WTC11 (cell line): ENCODE measurements at regions not wholly inside any gene's neighbourhood (a gene's known extent, or its start where the extent isn't known, plus 50 kb on each side); places are given as distances from the start of the nearest gene placed in this dataset.

Source experiments
- ATAC-seq: fragments of 200-7000 bp; cut with Tn5 transposase; 2 replicates; pipeline ENCODE4 v1.10.0; 2021; ENCODE audit warnings: mild to moderate bottlenecking, moderate library complexity
- CTCF ChIA-PET: fragments of 300-600 bp; sonication (Branson Sonifier 250); formaldehyde crosslinking; loops from one replicate; lab custom pipeline; 2021; ENCODE audit warnings: antibody characterized with exemption; lab: Charles Lee
- POLR2A ChIA-PET: fragments of 350-600 bp; sonication (Branson Sonifier 250); formaldehyde crosslinking; loops from one replicate; lab custom pipeline; 2021; ENCODE audit warnings: antibody characterized with exemption; lab: Charles Lee
- DNase-seq: peaks from one replicate; pipeline ENCODE4 v3.0.0; 2021; ENCODE audit warnings: low spot score
- H3K27ac Mint-ChIP-seq: 2 replicates; pipeline ENCODE4 v1.8.0; 2021; ENCODE audit warnings: mixed read lengths
- H3K27me3 Mint-ChIP-seq: 2 replicates; pipeline ENCODE4 v1.8.0; 2021; ENCODE audit warnings: low read depth, mild to moderate bottlenecking, moderate library complexity, mixed read lengths
- H3K36me3 Mint-ChIP-seq: 2 replicates; pipeline ENCODE4 v1.8.0; 2021; ENCODE audit warnings: mixed read lengths
- H3K4me1 Mint-ChIP-seq: 2 replicates; pipeline ENCODE4 v1.8.0; 2022; ENCODE audit warnings: mixed read lengths
- H3K4me3 Mint-ChIP-seq: 2 replicates; pipeline ENCODE4 v1.8.0; 2021; ENCODE audit warnings: mild to moderate bottlenecking, moderate library complexity, mixed read lengths
- H3K9me3 Mint-ChIP-seq: 2 replicates; pipeline ENCODE4 v1.8.0; 2021; ENCODE audit warnings: mixed read lengths
- CREM ChIP-seq: sonication (generic); formaldehyde crosslinking; IDR thresholded peaks from 2 replicates; pipeline ENCODE4 v1.8.1; 2022; ENCODE audit warnings: mild to moderate bottlenecking, missing genetic modification reagents, moderate library complexity
- JAZF1 ChIP-seq: fragments of 250-450 bp; sonication (Bioruptor Pico); IDR thresholded peaks from 2 replicates; pipeline ENCODE4 v1.9.0; 2021; ENCODE audit warnings: moderate library complexity, mild to moderate bottlenecking, inconsistent platforms
- MYBL2 ChIP-seq: sonication (generic); formaldehyde crosslinking; IDR thresholded peaks from 2 replicates; pipeline ENCODE4 v1.8.1; 2023; ENCODE audit warnings: mild to moderate bottlenecking, moderate library complexity, missing genetic modification reagents
- NR2C2 ChIP-seq: sonication (generic); formaldehyde crosslinking; IDR thresholded peaks from 2 replicates; pipeline ENCODE4 v1.8.0; 2022; ENCODE audit warnings: mild to moderate bottlenecking, missing genetic modification reagents
- SOX15 ChIP-seq: fragments of 250-450 bp; sonication (Bioruptor Pico); IDR thresholded peaks from 2 replicates; pipeline ENCODE4 v1.9.0; 2021; ENCODE audit warnings: mild to moderate bottlenecking
- TCF7 ChIP-seq: sonication (generic); formaldehyde crosslinking; IDR thresholded peaks from 2 replicates; pipeline ENCODE4 v1.8.0; 2022; ENCODE audit warnings: mild to moderate bottlenecking, low read depth, missing genetic modification reagents, moderate library complexity
- TEAD1 ChIP-seq: sonication (generic); formaldehyde crosslinking; IDR thresholded peaks from 2 replicates; pipeline ENCODE4 v1.8.0; 2022; ENCODE audit warnings: mild to moderate bottlenecking, missing genetic modification reagents
- ZBTB21 ChIP-seq: sonication (generic); formaldehyde crosslinking; IDR thresholded peaks from 2 replicates; pipeline ENCODE4 v1.8.1; 2023; ENCODE audit warnings: mild to moderate bottlenecking, missing genetic modification reagents, borderline replicate concordance
- ZNF263 ChIP-seq: sonication (generic); formaldehyde crosslinking; IDR thresholded peaks from 2 replicates; pipeline ENCODE4 v1.8.1; 2022; ENCODE audit warnings: low read depth, mild to moderate bottlenecking, moderate library complexity, missing genetic modification reagents
- ZNF396 ChIP-seq: fragments of 250-450 bp; sonication (Bioruptor Pico); IDR thresholded peaks from 2 replicates; pipeline ENCODE4 v1.8.0; 2021; ENCODE audit warnings: mild to moderate bottlenecking, moderate library complexity, borderline replicate concordance
- TF ChIP-seq, protein P1 (sequence below): fragments of 250-450 bp; sonication (Bioruptor Pico); IDR thresholded peaks from 2 replicates; pipeline ENCODE4 v1.9.0; 2021; ENCODE audit warnings: mild to moderate bottlenecking
- TF ChIP-seq, protein P2 (sequence below): fragments of 250-450 bp; sonication (Bioruptor Pico); IDR thresholded peaks from 2 replicates; pipeline ENCODE4 v1.8.0; 2021; ENCODE audit warnings: mild to moderate bottlenecking
- TF ChIP-seq, protein P3 (sequence below): sonication (generic); formaldehyde crosslinking; conservative IDR thresholded peaks from 2 replicates; pipeline ENCODE4 v1.8.1; 2023; ENCODE audit warnings: mild to moderate bottlenecking, low read depth, missing genetic modification reagents, moderate library complexity
- TF ChIP-seq, protein P4 (sequence below): sonication (generic); formaldehyde crosslinking; IDR thresholded peaks from 2 replicates; pipeline ENCODE4 v1.8.1; 2023; ENCODE audit warnings: mild to moderate bottlenecking, moderate library complexity, missing genetic modification reagents
- TF ChIP-seq, protein P5 (sequence below): sonication (generic); formaldehyde crosslinking; IDR thresholded peaks from 2 replicates; pipeline ENCODE4 v1.8.0; 2022; ENCODE audit warnings: mild to moderate bottlenecking, missing genetic modification reagents
- TF ChIP-seq, protein P6 (sequence below): fragments of 250-450 bp; sonication (Bioruptor Pico); IDR thresholded peaks from 2 replicates; pipeline ENCODE4 v2.1.2; 2022; ENCODE audit warnings: mild to moderate bottlenecking, moderate library complexity
- TF ChIP-seq, protein P7 (sequence below): sonication (generic); formaldehyde crosslinking; IDR thresholded peaks from 2 replicates; pipeline ENCODE4 v1.8.0; 2022; ENCODE audit warnings: missing genetic modification reagents
- TF ChIP-seq, protein P8 (sequence below): sonication (generic); formaldehyde crosslinking; IDR thresholded peaks from 2 replicates; pipeline ENCODE4 v1.8.1; 2022; ENCODE audit warnings: mild to moderate bottlenecking, missing genetic modification reagents, moderate library complexity, borderline replicate concordance
- TF ChIP-seq, protein P9 (sequence below): fragments of 250-450 bp; sonication (Bioruptor Pico); conservative IDR thresholded peaks from 2 replicates; pipeline ENCODE4 v1.9.0; 2021; ENCODE audit warnings: mild to moderate bottlenecking

DNA sequence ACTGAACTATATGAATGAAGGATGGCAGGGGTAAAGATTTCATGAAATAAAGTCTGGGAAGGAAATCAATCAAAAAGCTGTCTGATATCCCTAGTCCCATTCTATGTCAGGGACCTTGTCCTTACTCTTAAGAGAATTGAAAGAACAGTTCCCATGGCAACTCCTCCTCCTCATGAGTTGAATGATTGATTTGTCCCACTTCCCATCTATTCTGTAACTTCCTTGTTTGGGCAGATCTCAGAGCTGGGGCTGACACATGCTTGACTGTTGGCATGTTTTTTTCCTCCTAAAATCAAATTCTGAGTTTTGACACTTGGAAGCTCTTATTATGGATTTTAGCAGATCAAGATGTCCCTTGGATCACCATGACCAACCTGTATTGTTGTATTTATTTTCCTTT is 1138.6 kb upstream of the CDH8 start:
- CTCF ChIA-PET, result no interaction called here
- H3K27me3 Mint-ChIP-seq, result no peaks in the 10 kb centered on the region
- no peaks in the 10 kb centered on the region for H3K36me3 Mint-ChIP-seq
- TF ChIP-seq, protein P1, sequence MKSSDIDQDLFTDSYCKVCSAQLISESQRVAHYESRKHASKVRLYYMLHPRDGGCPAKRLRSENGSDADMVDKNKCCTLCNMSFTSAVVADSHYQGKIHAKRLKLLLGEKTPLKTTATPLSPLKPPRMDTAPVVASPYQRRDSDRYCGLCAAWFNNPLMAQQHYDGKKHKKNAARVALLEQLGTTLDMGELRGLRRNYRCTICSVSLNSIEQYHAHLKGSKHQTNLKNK (CRISPR knock-in tag), result no peak
- TF ChIP-seq NR2C2 (no peak), ZNF396 (CRISPR knock-in tag) (no peak), CREM (CRISPR knock-in tag) (no peak), ZNF263 (CRISPR knock-in tag) (no peak), JAZF1 (CRISPR knock-in tag) (no peak)
- TF ChIP-seq, protein P2, sequence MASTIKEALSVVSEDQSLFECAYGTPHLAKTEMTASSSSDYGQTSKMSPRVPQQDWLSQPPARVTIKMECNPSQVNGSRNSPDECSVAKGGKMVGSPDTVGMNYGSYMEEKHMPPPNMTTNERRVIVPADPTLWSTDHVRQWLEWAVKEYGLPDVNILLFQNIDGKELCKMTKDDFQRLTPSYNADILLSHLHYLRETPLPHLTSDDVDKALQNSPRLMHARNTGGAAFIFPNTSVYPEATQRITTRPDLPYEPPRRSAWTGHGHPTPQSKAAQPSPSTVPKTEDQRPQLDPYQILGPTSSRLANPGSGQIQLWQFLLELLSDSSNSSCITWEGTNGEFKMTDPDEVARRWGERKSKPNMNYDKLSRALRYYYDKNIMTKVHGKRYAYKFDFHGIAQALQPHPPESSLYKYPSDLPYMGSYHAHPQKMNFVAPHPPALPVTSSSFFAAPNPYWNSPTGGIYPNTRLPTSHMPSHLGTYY (CRISPR knock-in tag), result no peak
- TF ChIP-seq, protein P3, sequence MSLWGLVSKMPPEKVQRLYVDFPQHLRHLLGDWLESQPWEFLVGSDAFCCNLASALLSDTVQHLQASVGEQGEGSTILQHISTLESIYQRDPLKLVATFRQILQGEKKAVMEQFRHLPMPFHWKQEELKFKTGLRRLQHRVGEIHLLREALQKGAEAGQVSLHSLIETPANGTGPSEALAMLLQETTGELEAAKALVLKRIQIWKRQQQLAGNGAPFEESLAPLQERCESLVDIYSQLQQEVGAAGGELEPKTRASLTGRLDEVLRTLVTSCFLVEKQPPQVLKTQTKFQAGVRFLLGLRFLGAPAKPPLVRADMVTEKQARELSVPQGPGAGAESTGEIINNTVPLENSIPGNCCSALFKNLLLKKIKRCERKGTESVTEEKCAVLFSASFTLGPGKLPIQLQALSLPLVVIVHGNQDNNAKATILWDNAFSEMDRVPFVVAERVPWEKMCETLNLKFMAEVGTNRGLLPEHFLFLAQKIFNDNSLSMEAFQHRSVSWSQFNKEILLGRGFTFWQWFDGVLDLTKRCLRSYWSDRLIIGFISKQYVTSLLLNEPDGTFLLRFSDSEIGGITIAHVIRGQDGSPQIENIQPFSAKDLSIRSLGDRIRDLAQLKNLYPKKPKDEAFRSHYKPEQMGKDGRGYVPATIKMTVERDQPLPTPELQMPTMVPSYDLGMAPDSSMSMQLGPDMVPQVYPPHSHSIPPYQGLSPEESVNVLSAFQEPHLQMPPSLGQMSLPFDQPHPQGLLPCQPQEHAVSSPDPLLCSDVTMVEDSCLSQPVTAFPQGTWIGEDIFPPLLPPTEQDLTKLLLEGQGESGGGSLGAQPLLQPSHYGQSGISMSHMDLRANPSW (CRISPR knock-in tag), result no peak
- TF ChIP-seq, protein P4, sequence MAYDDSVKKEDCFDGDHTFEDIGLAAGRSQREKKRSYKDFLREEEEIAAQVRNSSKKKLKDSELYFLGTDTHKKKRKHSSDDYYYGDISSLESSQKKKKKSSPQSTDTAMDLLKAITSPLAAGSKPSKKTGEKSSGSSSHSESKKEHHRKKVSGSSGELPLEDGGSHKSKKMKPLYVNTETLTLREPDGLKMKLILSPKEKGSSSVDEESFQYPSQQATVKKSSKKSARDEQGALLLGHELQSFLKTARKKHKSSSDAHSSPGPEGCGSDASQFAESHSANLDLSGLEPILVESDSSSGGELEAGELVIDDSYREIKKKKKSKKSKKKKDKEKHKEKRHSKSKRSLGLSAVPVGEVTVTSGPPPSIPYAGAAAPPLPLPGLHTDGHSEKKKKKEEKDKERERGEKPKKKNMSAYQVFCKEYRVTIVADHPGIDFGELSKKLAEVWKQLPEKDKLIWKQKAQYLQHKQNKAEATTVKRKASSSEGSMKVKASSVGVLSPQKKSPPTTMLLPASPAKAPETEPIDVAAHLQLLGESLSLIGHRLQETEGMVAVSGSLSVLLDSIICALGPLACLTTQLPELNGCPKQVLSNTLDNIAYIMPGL (CRISPR knock-in tag), result no peak
- TF ChIP-seq, protein P5, sequence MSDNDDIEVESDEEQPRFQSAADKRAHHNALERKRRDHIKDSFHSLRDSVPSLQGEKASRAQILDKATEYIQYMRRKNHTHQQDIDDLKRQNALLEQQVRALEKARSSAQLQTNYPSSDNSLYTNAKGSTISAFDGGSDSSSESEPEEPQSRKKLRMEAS (CRISPR knock-in tag), result no peak
- TF ChIP-seq, all 79 proteins: peak for 0
- H3K9me3 Mint-ChIP-seq, result peaks cover 13% of the 10 kb centered on the region
- POLR2A ChIA-PET, result no interaction called here
- DNase-seq (no peak), ATAC-seq (no peak)
- H3K27ac Mint-ChIP-seq, result no peak overlapping the region
- H3K4me3 Mint-ChIP-seq, result no peak overlapping the region
- no peaks in the 10 kb centered on the region for H3K4me1 Mint-ChIP-seq

DNA sequence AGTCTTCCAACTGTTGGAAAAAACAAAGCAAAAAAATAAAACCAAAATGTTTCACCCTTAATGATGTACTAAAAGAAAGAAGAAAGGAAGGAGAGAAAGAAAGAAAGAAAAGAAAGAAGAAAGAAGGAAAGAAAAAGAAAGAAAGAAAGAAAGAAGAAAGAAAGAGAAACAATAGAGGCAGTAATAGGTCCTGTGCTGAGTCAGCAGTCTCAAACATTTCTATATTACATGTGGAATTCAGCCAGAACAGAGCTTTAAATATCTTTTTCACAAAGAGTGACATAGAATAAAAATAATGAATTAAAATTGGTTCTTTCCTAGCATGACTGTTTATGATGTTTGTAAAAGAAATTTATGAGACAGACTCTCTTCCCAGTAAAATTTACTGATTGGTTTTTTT is 1135.3 kb upstream of the CDH8 start:
- Mint-ChIP-seq H3K4me1 (no peaks in the 10 kb centered on the region), H3K36me3 (no peaks in the 10 kb centered on the region), H3K27me3 (no peaks in the 10 kb centered on the region), H3K9me3 (peaks cover 15% of the 10 kb centered on the region)
- ATAC-seq, result no peak
- TF ChIP-seq, protein P6, sequence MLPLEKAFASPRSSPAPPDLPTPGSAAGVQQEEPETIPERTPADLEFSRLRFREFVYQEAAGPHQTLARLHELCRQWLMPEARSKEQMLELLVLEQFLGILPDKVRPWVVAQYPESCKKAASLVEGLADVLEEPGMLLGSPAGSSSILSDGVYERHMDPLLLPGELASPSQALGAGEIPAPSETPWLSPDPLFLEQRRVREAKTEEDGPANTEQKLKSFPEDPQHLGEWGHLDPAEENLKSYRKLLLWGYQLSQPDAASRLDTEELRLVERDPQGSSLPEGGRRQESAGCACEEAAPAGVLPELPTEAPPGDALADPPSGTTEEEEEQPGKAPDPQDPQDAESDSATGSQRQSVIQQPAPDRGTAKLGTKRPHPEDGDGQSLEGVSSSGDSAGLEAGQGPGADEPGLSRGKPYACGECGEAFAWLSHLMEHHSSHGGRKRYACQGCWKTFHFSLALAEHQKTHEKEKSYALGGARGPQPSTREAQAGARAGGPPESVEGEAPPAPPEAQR (CRISPR knock-in tag), result no peak
- TF ChIP-seq ZBTB21 (CRISPR knock-in tag), result no peak
- no peak for TF ChIP-seq TCF7 (CRISPR knock-in tag)
- no peak for TF ChIP-seq NR2C2
- TF ChIP-seq, protein P7, sequence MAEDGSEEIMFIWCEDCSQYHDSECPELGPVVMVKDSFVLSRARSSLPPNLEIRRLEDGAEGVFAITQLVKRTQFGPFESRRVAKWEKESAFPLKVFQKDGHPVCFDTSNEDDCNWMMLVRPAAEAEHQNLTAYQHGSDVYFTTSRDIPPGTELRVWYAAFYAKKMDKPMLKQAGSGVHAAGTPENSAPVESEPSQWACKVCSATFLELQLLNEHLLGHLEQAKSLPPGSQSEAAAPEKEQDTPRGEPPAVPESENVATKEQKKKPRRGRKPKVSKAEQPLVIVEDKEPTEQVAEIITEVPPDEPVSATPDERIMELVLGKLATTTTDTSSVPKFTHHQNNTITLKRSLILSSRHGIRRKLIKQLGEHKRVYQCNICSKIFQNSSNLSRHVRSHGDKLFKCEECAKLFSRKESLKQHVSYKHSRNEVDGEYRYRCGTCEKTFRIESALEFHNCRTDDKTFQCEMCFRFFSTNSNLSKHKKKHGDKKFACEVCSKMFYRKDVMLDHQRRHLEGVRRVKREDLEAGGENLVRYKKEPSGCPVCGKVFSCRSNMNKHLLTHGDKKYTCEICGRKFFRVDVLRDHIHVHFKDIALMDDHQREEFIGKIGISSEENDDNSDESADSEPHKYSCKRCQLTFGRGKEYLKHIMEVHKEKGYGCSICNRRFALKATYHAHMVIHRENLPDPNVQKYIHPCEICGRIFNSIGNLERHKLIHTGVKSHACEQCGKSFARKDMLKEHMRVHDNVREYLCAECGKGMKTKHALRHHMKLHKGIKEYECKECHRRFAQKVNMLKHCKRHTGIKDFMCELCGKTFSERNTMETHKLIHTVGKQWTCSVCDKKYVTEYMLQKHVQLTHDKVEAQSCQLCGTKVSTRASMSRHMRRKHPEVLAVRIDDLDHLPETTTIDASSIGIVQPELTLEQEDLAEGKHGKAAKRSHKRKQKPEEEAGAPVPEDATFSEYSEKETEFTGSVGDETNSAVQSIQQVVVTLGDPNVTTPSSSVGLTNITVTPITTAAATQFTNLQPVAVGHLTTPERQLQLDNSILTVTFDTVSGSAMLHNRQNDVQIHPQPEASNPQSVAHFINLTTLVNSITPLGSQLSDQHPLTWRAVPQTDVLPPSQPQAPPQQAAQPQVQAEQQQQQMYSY (CRISPR knock-in tag), result no peak
- TF ChIP-seq, protein P8, sequence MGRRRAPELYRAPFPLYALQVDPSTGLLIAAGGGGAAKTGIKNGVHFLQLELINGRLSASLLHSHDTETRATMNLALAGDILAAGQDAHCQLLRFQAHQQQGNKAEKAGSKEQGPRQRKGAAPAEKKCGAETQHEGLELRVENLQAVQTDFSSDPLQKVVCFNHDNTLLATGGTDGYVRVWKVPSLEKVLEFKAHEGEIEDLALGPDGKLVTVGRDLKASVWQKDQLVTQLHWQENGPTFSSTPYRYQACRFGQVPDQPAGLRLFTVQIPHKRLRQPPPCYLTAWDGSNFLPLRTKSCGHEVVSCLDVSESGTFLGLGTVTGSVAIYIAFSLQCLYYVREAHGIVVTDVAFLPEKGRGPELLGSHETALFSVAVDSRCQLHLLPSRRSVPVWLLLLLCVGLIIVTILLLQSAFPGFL (CRISPR knock-in tag), result no peak
- TF ChIP-seq TEAD1 (CRISPR knock-in tag), result no peak
- no peak for TF ChIP-seq SOX15 (CRISPR knock-in tag)
- no peak for TF ChIP-seq MYBL2 (CRISPR knock-in tag)
- TF ChIP-seq, protein P9, sequence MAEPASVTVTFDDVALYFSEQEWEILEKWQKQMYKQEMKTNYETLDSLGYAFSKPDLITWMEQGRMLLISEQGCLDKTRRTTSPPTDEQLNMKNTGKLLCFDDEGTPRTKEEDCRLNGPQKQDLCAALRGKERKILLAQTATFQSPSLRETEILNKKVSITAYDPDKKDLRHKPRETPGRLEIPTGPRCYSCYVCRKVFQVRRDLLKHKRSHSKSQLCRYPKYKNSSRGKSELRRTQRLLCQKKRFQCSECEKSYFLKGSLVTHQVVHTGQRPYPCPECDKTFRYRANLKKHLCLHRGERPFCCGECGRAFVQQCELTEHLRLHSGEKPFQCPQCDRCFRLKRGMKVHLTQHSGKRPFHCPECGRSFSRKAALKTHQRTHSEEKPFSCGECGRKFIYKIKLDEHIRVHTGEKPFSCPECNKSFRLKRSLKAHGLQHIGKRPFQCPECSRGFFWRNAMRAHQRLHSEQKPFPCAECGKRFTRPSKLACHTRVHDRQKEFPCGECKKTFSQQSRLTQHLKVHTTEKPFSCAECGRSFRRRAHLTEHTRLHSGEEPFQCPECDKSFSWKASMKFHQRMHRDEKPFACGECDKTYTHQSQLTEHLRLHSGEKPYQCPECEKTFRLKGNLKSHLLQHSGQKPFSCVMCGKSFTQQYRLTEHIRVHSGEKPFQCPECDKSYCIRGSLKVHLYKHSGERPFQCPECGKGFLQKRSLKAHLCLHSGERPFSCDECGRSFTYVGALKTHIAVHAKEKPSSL (CRISPR knock-in tag), result no peak
- TF ChIP-seq, all 79 proteins: peak for 0
- no peak overlapping the region for H3K27ac Mint-ChIP-seq
- ChIA-PET POLR2A (no interaction called here), CTCF (no interaction called here)
- no peak overlapping the region for H3K4me3 Mint-ChIP-seq
- DNase-seq, result no peak
